HG03378 (cell line): ENCODE measurements at regions not wholly inside any gene's neighbourhood (a gene's known extent, or its start where the extent isn't known, plus 50 kb on each side); places are given as distances from the start of the nearest gene placed in this dataset.

Source experiments
- ATAC-seq: cut with Tn5 transposase; IDR thresholded peaks from one replicate; pipeline ENCODE4 v1.9.1; 2021; ENCODE audit warnings: mild to moderate bottlenecking, moderate library complexity; ENCODE audit not compliant: unreplicated experiment

DNA sequence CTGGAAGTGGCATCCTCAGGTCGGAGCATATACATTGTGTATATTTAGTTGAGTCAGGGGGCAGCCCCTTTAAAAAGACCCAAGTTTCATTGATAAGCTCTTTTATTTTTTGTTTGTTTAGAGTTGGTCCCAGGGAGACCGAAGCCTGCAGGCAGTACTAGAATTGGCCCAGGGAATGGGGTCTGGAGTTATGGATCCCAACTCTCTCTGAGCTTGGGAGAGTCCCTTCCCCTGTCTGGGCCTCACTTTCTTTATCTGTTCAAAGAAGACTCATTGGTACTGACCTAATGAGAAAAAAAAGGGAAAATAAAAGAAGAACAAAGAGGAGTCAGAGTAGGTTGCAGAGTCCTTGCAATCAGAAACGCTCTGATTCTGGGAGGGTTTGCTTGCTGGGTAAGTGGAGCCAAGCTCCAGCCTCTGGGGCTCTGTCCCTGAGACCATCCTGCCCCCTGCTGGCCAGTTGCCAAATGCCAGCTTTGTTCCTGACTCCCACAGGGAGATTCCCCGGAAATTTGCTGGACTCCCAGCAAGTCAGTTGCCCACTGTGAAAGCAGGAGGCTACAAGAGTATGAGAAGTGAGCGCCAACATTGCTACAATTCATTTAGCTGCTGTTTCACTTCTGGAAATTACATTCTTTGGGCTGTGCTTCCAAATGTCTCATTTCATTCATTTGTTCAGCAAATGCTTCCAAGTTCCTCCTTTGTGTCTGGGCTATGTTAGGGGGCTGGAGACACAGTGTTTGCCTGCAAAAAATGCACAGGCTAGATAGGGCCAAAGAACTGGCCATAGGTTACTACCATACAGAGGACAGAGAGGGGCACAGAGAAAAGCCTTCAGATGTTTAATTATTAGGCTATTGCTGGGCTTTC lies 156.2 kb downstream of the MELK start:
- no peak for ATAC-seq

DNA sequence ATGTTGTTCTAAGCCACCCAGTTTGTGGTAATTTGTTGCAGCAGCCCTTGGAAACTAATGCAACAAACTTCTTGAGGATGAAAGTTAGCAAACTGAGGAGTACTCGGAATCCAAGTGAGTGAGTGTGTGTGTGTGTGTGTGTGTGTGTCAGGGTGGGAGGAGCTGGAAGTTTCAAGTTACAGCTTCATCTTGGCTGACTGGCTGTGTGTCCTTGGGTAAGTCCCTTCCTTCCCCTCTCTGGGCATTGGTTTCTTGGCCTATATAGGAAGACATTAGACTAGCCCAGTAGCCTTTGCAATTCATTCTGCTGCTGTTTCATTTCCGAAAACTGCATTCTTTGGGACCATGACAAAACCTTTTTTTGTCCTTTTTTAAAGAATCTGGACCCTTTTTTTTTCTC lies 157.2 kb downstream of the MELK start:
- ATAC-seq: no peak

DNA sequence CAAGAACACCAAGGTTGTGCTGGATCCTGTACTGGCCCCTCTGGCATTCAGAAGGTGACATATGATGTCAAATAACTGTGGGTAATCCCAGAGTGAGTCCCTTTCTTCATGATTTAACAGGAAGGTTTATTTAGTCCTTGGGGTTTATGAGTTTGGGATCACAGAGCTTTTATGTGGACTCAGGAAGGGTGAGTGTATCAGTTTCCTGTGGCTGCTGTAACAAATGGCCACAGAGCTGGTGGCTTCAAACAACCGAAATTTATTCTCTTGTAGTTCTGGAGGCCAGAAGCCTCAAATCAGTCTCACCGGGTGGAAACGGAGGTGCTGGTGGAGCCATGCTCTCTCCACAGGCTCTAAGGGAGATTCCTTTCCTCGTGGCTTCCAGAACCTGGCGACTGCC lies 157.7 kb downstream of the MELK start:
- ATAC-seq: no peak

DNA sequence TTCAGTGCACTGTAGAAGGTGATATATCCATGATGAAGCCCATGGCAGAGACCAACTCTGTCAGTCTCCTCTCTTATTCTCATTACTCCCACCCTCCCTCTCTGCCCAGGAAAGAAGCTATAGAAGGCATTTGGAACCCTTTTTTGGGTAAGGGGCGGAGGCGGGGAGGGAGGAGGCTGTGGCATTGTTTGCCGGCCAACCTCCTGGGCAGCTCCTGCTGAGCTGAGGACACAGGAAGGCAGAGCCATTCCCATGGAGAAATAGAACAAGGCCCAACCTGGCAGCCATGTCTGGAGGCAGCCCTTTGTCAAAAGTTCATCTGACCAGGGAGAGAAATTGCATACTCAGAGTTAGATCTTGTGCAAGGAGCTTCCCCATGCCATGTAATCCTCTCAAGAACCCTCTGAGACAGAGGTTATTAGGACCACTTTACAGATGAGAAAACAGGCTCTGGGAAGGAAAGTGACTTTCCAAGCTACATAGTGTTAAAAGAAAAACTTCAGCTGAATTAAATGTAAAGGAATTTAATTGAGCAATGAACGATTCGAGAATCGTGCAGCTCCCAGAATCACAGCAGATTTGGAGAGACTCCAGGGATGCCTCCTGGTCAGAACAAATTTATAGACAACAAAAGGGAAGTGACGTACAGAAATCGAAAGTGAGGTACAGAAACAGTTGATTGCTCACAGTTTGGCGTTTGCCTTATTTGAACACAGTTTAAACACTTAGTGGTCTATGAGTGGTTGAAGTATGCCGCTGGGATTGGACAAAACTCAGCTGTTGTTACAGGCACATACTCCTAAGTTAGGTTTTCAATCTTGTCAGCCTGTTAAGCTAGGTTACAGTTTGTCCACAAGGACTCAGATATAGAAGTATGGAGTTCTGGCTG lies 158.6 kb downstream of the MELK start:
- no peak for ATAC-seq

DNA sequence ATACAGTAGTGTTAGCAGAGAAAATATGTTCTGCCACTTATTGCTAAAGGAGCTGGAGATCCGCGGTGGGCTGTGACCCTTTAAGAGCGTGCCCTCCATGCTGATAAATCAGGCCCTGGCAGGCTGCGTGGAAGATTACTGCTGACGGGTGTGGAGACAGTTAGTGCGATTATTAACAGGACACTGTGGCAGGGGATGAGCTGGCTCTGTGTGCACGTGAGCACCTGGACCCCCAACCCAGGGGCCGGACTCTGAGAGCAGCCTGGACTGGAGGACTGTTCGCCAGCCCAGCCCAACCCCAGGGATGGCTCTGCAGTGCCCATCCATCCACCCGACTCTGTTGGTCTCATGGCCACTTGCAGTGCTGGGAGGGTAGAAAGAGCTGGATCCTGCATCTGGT lies 162.0 kb downstream of the MELK start:
- no peak for ATAC-seq

DNA sequence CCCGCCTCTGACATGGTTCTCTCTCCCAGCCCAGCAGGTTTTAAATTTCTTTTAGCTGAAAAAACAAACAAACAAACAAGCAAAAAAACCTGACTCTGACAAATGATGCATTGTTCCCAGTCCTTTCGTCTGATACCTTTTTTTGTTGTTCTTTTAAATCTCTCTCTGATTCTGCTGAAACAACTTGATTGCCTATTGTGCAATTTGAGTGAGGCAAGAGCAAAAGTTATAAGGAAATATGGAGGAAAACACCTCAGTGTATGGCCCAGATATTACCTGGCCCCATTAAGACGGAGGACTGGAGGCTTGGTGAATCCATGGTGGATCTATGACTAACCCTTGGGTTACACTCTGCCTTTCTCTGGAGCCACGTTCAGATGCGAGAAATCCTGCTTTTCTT lies 164.0 kb downstream of the MELK start:
- no peak for ATAC-seq

- no peak for ATAC-seq
These were observed 165.8 kb downstream of the MELK start for GRCh38 chr9:36738318-36738976.

- ATAC-seq: no peak
These were observed 166.8 kb downstream of the MELK start for GRCh38 chr9:36739373-36740116.

- ATAC-seq: no peak
These were observed 169.6 kb downstream of the MELK start for GRCh38 chr9:36742264-36742663.

DNA sequence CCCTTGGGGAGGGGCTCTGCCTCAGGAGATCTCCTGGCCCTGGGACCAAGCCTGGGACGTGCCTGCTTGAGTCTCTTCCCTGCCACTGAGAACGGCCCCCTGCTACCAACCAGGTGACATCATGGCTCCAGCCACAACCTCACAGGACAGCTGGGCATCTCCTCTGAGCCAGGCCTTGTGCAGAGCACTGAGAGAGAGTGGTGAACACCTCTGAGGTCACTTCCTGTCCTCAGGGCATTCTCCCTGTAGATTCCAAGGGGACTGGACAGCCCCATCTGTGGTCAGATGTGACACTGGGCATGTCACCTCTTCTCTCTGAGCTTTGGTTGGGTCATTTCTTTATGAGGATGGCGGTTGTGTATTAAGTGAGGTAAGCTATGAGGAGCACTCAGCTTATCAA lies 172.0 kb downstream of the MELK start:
- ATAC-seq: no peak

DNA sequence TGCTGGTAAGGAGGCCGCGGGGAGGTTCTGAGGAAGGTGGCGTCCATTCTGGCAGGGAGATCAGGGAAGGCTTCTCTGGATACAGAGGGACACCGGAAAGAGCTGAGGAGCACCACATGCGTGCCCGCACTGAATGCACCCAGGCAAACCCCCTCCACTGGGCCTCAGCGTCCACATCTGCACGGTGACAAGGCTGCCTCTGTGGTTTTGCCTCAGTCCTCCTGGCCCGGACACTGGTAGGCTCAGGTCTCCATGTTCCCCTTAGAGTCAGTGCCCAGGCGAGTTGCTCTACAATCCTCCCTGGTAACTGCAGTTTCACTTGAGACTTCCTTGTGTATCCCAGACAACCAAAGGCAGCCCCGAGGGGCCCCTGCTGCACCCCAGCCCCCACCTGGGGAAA lies 173.3 kb downstream of the MELK start:
- no peak for ATAC-seq

- ATAC-seq: no peak
These were observed 173.7 kb downstream of the MELK start for GRCh38 chr9:36746415-36746814.

- ATAC-seq: no peak
These were observed 175.7 kb downstream of the MELK start for GRCh38 chr9:36748322-36748899.

- no peak for ATAC-seq
These were observed 176.8 kb downstream of the MELK start for GRCh38 chr9:36749461-36749860.

- ATAC-seq: no peak
These were observed 177.9 kb downstream of the MELK start for GRCh38 chr9:36750630-36751029.

- ATAC-seq: no peak
These were observed 182.3 kb downstream of the MELK start for GRCh38 chr9:36755019-36755418.

GRCh38 chr9:36759141-36759540 lies 186.4 kb downstream of the MELK start:
- no peak for ATAC-seq

- no peak for ATAC-seq
These were observed 187.3 kb downstream of the MELK start for GRCh38 chr9:36759976-36760375.

DNA sequence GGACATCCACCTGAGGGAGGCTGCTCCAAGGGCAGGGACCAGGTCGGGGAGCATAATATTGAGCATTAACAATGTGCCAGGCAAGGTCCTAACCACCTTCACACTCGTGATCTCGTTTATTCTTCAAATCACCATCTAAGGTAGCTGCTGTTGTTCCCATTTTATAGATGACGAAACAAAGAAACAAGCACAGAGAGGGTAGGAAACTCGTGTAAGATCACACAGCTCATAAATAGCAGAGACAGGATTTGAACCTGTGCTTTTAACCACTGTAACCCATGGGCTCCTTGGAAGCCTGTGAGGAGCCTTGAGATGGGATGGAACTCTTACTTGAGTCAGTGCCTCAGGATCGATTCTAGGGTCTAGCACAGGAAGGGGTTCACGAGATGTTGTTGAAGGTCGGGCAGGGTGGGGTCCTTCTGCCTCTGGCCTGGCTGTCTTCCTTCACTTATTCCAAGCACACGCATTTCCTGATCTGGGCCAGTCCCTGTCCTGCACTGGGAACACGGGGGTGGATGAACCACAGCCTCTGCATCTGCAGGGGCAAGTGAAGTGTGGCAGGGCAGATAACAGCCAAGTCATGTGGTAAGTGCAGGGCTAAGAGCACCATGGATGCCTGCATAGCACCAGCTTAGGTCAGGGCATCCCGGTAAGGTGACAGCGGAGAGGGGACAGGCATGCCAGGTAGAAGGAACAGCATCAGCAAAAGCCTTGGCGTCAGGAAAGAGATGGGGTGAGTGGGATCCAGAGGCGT lies 188.1 kb downstream of the MELK start:
- no peak for ATAC-seq

DNA sequence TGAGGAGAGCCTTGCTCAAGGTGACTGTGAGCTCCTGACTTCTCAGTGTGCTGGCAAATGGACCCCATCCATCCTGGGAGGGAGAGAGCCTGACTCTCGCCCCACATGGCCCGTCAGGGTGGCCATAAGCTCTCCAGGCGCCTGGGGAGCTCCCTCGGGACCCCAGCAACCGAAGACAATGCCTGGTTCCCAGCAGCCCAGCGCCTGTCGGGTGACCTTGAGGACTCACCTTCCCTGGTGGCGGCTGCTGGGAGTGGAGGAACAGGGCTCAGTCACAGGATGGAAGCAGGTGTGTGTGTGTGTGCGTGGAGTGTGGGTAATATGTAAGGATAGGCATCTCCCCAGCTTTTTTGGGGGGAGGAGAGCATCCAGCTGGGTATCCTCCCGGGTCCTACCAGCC lies 190.3 kb downstream of the MELK start:
- no peak for ATAC-seq
